CD4-positive, alpha-beta T cell (primary cell): ENCODE measurements at regions not wholly inside any gene's neighbourhood (a gene's known extent, or its start where the extent isn't known, plus 50 kb on each side); places are given as distances from the start of the nearest gene placed in this dataset.

Experiments
- ATAC-seq: fragments of 200-7000 bp; cut with Tn5 transposase; one replicate; pipeline ENCODE4 v1.10.0; 2022; ENCODE audit warnings: mild to moderate bottlenecking; ENCODE audit not compliant: poor library complexity
- CTCF ChIA-PET: fragments of 350-600 bp; sonication (Branson Sonifier 250); formaldehyde crosslinking; loops from one replicate; lab custom pipeline; 2021; ENCODE audit warnings: antibody characterized with exemption, inconsistent platforms; lab: Charles Lee
- POLR2A ChIA-PET: fragments of 350-600 bp; sonication (Branson Sonifier 250); formaldehyde crosslinking; loops from one replicate; lab custom pipeline; 2021; ENCODE audit warnings: antibody characterized with exemption, inconsistent platforms; lab: Charles Lee
- DNase-seq, 14 experiments: peaks; one replicate each; pipeline ENCODE4 v3.0.0-alpha.2; 2013 to 2020; ENCODE audit warnings: mixed read lengths in 2 of 14
- H3K27ac ChIP-seq, 2 donors: one replicate each; pipeline versions ENCODE4 v1.5.1 to v1.7.0; 2013; ENCODE audit warnings: low read length in 2 of 2, low read depth in 1 of 2, mild to moderate bottlenecking in 1 of 2
- H3K27me3 ChIP-seq, 2 experiments: 1 replicate in 1 of 2; 2 replicates in 1 of 2; pipeline versions ENCODE4 v1.6.1 to v1.7.0; 2013; ENCODE audit warnings: low read length in 2 of 2, control low read depth in 1 of 2, mild to moderate bottlenecking in 1 of 2, moderate library complexity in 1 of 2; ENCODE audit not compliant: insufficient read depth in 2 of 2, control insufficient read depth in 1 of 2
- H3K36me3 ChIP-seq: one replicate; pipeline ENCODE4 v1.6.1; 2013; ENCODE audit warnings: low read length, control low read depth; ENCODE audit not compliant: insufficient read depth
- H3K4me1 ChIP-seq: one replicate; pipeline ENCODE4 v1.6.1; 2013; ENCODE audit warnings: low read length, control low read depth; ENCODE audit not compliant: insufficient read depth
- H3K4me3 ChIP-seq: one replicate; pipeline ENCODE4 v1.5.1; 2013; ENCODE audit warnings: mild to moderate bottlenecking, low read length, moderate library complexity
- H3K9me3 ChIP-seq, 2 experiments: 1 replicate in 1 of 2; 2 replicates in 1 of 2; pipeline versions ENCODE4 v1.6.1 to v1.7.0; 2013; ENCODE audit warnings: low read length in 2 of 2, mild to moderate bottlenecking in 2 of 2, control low read depth in 1 of 2, moderate library complexity in 1 of 2; ENCODE audit not compliant: control insufficient read depth in 1 of 2, insufficient read depth in 1 of 2
- H3K27ac Mint-ChIP-seq: one replicate; pipeline ENCODE4 v1.8.0; 2020; ENCODE audit warnings: mixed read lengths
- H3K27me3 Mint-ChIP-seq: one replicate; pipeline ENCODE4 v1.8.0; 2021; ENCODE audit warnings: mixed read lengths
- H3K36me3 Mint-ChIP-seq: one replicate; pipeline ENCODE4 v1.8.0; 2021; ENCODE audit warnings: low read depth, mixed read lengths
- H3K4me1 Mint-ChIP-seq: one replicate; pipeline ENCODE4 v1.8.0; 2021; ENCODE audit warnings: low read depth, mixed read lengths
- H3K4me3 Mint-ChIP-seq: one replicate; pipeline ENCODE4 v1.8.0; 2020; ENCODE audit warnings: mild to moderate bottlenecking, mixed read lengths
- H3K9me3 Mint-ChIP-seq: one replicate; pipeline ENCODE4 v1.8.0; 2020; ENCODE audit warnings: mixed read lengths
- CTCF ChIP-seq: fragments of 200-600 bp; IDR thresholded peaks from one replicate; pipeline ENCODE4 v1.8.0; 2022; ENCODE audit warnings: antibody characterized with exemption, mild to moderate bottlenecking
- intact Hi-C, 2 experiments: fragments of 100-400 bp; cut with DNase I in 1 of 2; cut with micrococcal nuclease in 1 of 2; formaldehyde crosslinking; loops; one replicate each; pipeline versions ENCODE4 v1.15.1 to v1.9.0; 2023 to 2025; cut with DNase I, micrococcal nuclease

- no peak overlapping the region for H3K27ac Mint-ChIP-seq
- CTCF ChIA-PET: no interaction called here
These were observed 202.4 kb downstream of the PRELID2 start for GRCh38 chr5:145632701-145633100.

GRCh38 chr5:145629047-145629446, 206.1 kb downstream of the PRELID2 start:
- DNase-seq (no peak), ATAC-seq (no peak)
- no peaks in the 10 kb centered on the region for H3K36me3 ChIP-seq
- no peaks in the 10 kb centered on the region for H3K4me1 ChIP-seq
- peaks cover 6% of the 10 kb centered on the region for H3K9me3 Mint-ChIP-seq
- no peak overlapping the region for H3K4me3 Mint-ChIP-seq
- no peaks in the 10 kb centered on the region for H3K4me1 Mint-ChIP-seq
- ChIA-PET POLR2A (no interaction called here), CTCF (no interaction called here)
- H3K36me3 Mint-ChIP-seq: no peaks in the 10 kb centered on the region
- no peaks in the 10 kb centered on the region for H3K27me3 ChIP-seq
- TF ChIP-seq CTCF: no peak
- no peak overlapping the region for H3K27ac Mint-ChIP-seq
- no peaks in the 10 kb centered on the region for H3K27me3 Mint-ChIP-seq
- no peak overlapping the region for H3K4me3 ChIP-seq
- intact Hi-C loops: no loop called here
- H3K27ac ChIP-seq: no peak overlapping the region
- H3K9me3 ChIP-seq: no peaks in the 10 kb centered on the region

More at GRCh38 chr5:145632701-145633100, 202.4 kb downstream of the PRELID2 start:
- Histone ChIP-seq H3K4me1 (no peaks in the 10 kb centered on the region), H3K36me3 (no peaks in the 10 kb centered on the region), H3K9me3 (peaks cover 0 to under 1% of the 10 kb centered on the region in 2 experiments), H3K4me3 (no peak overlapping the region), H3K27ac (no peak overlapping the region), H3K27me3 (no peaks in the 10 kb centered on the region)
- Mint-ChIP-seq H3K4me3 (no peak overlapping the region), H3K36me3 (no peaks in the 10 kb centered on the region), H3K4me1 (no peaks in the 10 kb centered on the region), H3K9me3 (no peaks in the 10 kb centered on the region), H3K27me3 (no peaks in the 10 kb centered on the region)
- no peak for TF ChIP-seq CTCF
- DNase-seq (no peak), ATAC-seq (no peak)
- POLR2A ChIA-PET: no interaction called here
- intact Hi-C loops: no loop called here

GRCh38 chr5:145628525-145628924, 206.6 kb downstream of the PRELID2 start:
- intact Hi-C loops: no loop called here
- H3K27me3 ChIP-seq: no peaks in the 10 kb centered on the region
- H3K4me3 ChIP-seq: no peak overlapping the region
- CTCF ChIA-PET: no interaction called here
- POLR2A ChIA-PET: no interaction called here
- H3K27ac ChIP-seq: no peak overlapping the region
- DNase-seq (no peak), ATAC-seq (no peak)
- no peaks in the 10 kb centered on the region for H3K9me3 ChIP-seq
- no peak overlapping the region for H3K4me3 Mint-ChIP-seq
- no peaks in the 10 kb centered on the region for H3K36me3 Mint-ChIP-seq
- H3K9me3 Mint-ChIP-seq: peaks cover 8% of the 10 kb centered on the region
- no peaks in the 10 kb centered on the region for H3K4me1 Mint-ChIP-seq
- H3K27me3 Mint-ChIP-seq: no peaks in the 10 kb centered on the region
- no peaks in the 10 kb centered on the region for H3K36me3 ChIP-seq
- no peak overlapping the region for H3K27ac Mint-ChIP-seq
- no peaks in the 10 kb centered on the region for H3K4me1 ChIP-seq
- TF ChIP-seq CTCF: no peak
